Effector memory CD4-positive, alpha-beta T cell (primary cell): ENCODE measurements at regions not wholly inside any gene's neighbourhood (a gene's known extent, or its start where the extent isn't known, plus 50 kb on each side); places are given as distances from the start of the nearest gene placed in this dataset.

ENCODE experiments used
- DNase-seq, 3 donors: peaks; one replicate each; pipeline ENCODE4 v3.0.0-alpha.2; 2020
- H3K27ac ChIP-seq: 2 replicates; pipeline ENCODE4 v1.7.0; 2013; ENCODE audit warnings: mild to moderate bottlenecking, low read length, moderate library complexity; ENCODE audit not compliant: insufficient read depth, poor library complexity, severe bottlenecking
- H3K27me3 ChIP-seq: replicated peaks from 2 replicates; pipeline ENCODE4 v1.7.0; 2013; ENCODE audit warnings: mild to moderate bottlenecking, low read length; ENCODE audit not compliant: insufficient read depth, control insufficient read depth, poor library complexity, severe bottlenecking
- H3K36me3 ChIP-seq: 2 replicates; pipeline ENCODE4 v1.7.0; 2013; ENCODE audit warnings: mild to moderate bottlenecking, low read length, moderate library complexity; ENCODE audit not compliant: control insufficient read depth, insufficient read depth
- H3K4me1 ChIP-seq: 2 replicates; pipeline ENCODE4 v1.7.0; 2013; ENCODE audit warnings: low read length, mild to moderate bottlenecking; ENCODE audit not compliant: control insufficient read depth, insufficient read depth, poor library complexity, severe bottlenecking
- H3K4me3 ChIP-seq: 2 replicates; pipeline ENCODE4 v1.7.0; 2013; ENCODE audit warnings: low read length, low read depth, mild to moderate bottlenecking; ENCODE audit not compliant: insufficient read depth, poor library complexity, severe bottlenecking
- H3K9me3 ChIP-seq: 2 replicates; pipeline ENCODE4 v1.7.0; 2013; ENCODE audit warnings: mild to moderate bottlenecking, low read length, moderate library complexity; ENCODE audit not compliant: control insufficient read depth

DNA sequence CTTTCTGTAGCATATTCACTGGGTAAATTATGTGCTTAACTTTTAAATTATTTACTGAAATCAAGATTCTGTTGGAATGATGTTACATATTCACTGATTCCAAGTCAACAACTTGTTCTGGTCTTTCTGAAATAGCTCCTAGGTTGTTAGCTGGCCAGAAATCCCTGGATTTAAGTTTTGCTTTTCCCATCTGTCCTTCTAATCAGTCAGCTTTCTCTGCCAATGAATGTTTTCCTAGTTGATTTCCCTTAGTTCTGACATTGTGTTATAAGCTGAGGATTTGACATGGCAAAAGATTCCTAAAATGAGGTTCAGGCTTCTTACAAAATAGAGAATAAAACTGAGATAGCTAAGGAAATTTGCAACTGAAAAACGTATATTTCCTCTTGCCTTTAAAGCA lies 1479.6 kb downstream of the MRPL39 start:
- H3K27ac ChIP-seq = no peak overlapping the region
- DNase-seq = no peak

DNA sequence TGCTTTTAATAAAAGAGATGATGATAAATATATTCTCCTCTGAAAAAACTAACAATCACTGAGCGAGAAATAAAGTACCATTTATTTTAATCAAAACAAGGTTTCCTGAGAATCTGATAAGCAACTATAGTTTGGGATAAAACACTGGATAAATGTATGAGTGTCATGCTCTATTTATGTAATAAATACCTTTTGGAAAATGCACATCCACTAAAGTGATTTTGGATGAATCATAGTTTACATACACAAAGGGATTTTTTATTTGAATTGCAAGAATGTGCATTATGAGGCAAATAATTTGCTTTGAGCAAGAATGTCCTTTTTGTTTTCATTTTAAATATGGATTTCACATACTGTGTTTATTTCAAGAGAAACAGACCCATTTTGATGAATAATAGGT lies 1483.5 kb downstream of the MRPL39 start:
- H3K4me1 ChIP-seq = no peaks in the 10 kb centered on the region
- no peak overlapping the region for H3K4me3 ChIP-seq
- DNase-seq = no peak
- H3K36me3 ChIP-seq = no peaks in the 10 kb centered on the region
- no peaks in the 10 kb centered on the region for H3K27me3 ChIP-seq
- no peaks in the 10 kb centered on the region for H3K9me3 ChIP-seq
- H3K27ac ChIP-seq = no peak overlapping the region

More for the DNA sequence above, 1479.6 kb downstream of the MRPL39 start:
- Histone ChIP-seq H3K4me1 (no peaks in the 10 kb centered on the region), H3K4me3 (no peak overlapping the region), H3K27me3 (no peaks in the 10 kb centered on the region), H3K9me3 (no peaks in the 10 kb centered on the region), H3K36me3 (no peaks in the 10 kb centered on the region)

DNA sequence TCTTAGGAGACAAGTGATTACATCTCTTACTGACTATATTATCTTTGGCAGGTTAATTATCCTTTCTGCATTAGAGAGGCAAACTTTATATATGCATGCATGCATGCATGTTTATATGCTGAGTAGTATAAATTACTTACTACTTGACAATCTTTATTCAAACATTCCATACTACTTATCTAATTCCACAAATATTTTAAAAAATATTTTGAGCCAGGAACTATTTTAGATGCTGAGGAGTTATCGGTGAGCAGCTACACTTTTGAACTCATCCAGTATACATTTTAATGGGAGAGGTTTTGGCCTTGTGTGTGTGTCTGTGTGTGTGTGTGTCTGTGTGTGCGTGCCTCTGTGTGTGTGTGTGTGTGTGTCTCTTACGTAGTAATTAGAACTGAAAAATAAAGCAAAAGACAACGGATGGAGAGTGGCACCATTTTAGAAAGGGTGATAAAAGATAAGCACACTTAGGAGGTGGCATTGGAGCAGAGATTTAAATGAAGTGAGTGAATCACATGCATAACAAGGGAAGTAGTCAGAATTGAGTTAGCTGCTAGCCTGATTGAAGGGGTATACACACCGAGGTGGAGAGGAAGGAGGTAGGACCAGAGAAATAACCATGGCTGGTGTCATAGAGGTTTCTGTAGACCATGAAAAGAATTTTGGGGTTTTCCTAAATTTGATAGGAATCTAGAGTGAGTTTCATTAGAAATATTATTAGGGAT lies 1488.4 kb downstream of the MRPL39 start:
- H3K4me3 ChIP-seq = no peak overlapping the region
- no peaks in the 10 kb centered on the region for H3K9me3 ChIP-seq
- no peaks in the 10 kb centered on the region for H3K27me3 ChIP-seq
- H3K4me1 ChIP-seq = no peaks in the 10 kb centered on the region
- H3K36me3 ChIP-seq = no peaks in the 10 kb centered on the region
- DNase-seq = no peak
- no peak overlapping the region for H3K27ac ChIP-seq

DNA sequence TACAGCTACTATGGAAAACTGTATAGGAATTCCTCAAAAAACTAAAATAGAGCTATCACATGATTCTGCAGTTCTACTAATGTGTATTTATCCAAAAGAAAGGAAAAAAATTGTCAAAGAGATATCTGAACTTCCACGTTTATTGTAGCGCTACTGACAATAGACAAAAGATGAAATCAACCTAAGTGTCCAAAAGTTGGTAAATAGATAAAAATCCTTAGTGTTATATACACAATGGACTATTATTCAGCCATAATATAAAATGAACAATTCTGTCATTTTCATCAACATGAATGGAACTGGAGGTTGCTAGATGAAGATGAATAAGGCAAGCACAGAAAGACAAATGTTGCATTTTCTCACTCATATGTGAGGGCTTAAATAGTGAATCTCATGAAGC lies 1492.1 kb downstream of the MRPL39 start:
- DNase-seq = no peak
- H3K4me3 ChIP-seq = no peak overlapping the region

DNA sequence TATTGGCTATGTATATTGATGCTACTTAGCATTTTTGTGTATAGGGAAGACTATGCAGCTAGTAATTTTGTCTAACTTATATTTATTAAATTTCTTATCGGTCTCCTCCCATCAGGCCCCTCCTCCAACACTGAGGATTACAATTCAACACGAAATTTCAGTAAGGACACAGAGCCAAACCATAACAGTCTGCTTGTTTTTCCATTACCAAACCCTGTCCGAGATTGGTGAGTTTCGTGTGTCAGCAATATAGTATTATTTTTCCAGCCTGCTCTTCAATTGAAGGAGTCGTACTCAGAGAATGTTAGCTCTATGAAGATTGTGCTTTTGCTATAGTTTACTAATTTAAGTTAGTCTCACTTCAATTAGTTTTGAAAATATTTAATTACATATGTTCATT lies 1495.3 kb downstream of the MRPL39 start:
- DNase-seq = no peak
- H3K36me3 ChIP-seq = no peaks in the 10 kb centered on the region
- H3K27me3 ChIP-seq = no peaks in the 10 kb centered on the region
- H3K4me3 ChIP-seq = no peak overlapping the region
- H3K9me3 ChIP-seq = no peaks in the 10 kb centered on the region
- H3K27ac ChIP-seq = no peak overlapping the region
- H3K4me1 ChIP-seq = no peaks in the 10 kb centered on the region

More for the DNA sequence above, 1492.1 kb downstream of the MRPL39 start:
- Histone ChIP-seq H3K4me1 (no peaks in the 10 kb centered on the region), H3K36me3 (no peaks in the 10 kb centered on the region), H3K9me3 (no peaks in the 10 kb centered on the region), H3K27me3 (no peaks in the 10 kb centered on the region), H3K27ac (no peak overlapping the region)

DNA sequence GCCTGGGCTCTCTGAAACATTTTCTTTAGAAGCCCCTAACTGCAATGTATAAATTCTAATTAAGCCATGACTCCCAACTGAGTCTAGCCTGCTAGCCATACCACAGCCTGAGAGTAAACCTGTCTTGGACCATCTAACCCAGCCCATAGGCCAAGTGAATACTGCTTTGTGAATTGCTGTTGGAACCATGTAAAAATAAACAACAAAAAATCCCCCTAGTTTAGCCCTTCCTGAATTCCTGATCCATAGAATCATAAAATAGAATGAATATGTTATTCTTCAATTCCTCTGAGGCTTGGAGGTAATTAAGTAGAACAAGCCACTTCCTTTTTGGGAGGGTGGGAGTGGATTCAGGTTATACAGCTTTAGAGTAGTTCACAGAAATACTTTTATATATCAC lies 1496.4 kb downstream of the MRPL39 start:
- Histone ChIP-seq H3K4me1 (no peaks in the 10 kb centered on the region), H3K4me3 (no peak overlapping the region), H3K27me3 (no peaks in the 10 kb centered on the region), H3K9me3 (no peaks in the 10 kb centered on the region), H3K36me3 (no peaks in the 10 kb centered on the region), H3K27ac (no peak overlapping the region)
- DNase-seq = no peak

DNA sequence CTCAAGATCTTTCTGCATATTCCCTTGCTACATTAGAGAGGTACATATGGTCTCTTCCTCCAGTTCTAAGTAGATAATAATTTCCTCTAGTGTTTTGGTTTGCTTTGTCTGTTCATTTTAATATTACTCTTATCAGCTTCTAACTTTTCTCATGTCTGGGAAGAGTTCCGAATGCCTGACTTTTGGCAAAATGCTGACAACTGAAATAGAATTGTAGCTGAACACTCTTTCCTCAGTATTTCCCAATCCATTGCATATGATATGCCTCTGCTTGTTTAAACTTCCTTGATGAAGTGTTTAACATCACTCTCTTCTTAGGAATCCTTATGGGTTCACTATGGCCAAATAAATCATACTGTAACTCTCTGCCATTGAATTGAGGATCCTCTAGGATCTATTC lies 1510.1 kb downstream of the MRPL39 start:
- Histone ChIP-seq H3K27me3 (no peaks in the 10 kb centered on the region), H3K9me3 (no peaks in the 10 kb centered on the region), H3K4me3 (no peak overlapping the region), H3K36me3 (no peaks in the 10 kb centered on the region), H3K4me1 (no peaks in the 10 kb centered on the region), H3K27ac (no peak overlapping the region)
- no peak for DNase-seq

DNA sequence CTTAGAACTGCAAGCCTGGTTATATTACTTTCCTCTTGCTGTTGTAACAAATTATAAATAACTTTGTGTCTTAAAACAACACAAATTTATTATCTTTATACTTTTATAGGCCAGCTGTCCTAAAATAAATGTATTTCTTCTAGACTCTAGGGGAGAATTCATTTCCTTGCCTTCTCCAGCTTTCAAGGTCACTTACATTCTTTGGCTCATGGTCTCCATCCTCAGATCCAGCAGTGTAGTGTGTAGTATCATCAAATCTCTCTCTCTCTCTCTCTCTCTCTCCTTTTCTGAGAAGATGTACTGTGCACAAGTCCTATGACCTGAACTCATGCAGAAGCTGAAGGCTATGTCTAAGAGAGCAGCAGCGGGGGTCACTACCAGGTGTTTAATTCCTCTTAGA lies 1510.6 kb downstream of the MRPL39 start:
- Histone ChIP-seq H3K4me1 (no peaks in the 10 kb centered on the region), H3K4me3 (no peak overlapping the region), H3K27ac (no peak overlapping the region), H3K36me3 (no peaks in the 10 kb centered on the region), H3K9me3 (no peaks in the 10 kb centered on the region), H3K27me3 (no peaks in the 10 kb centered on the region)
- no peak for DNase-seq

DNA sequence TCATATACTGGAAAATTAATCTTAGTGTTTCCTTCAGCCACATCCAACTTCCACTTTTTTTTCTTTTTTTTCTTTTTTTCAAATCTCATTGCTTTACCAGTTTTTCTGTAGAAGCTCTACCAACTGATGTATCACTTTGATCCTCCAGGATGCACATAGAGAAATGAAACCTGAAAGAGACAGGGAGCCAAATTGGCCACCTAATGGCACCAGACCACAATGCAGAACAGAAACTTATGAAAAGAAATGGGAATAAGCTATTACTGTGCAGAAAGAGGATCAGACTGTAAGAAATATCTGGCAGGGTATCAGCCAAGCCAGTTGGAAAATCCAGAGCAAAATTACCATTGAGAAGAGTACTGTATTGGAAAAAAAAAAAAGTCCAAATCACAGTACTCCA lies 1514.2 kb downstream of the MRPL39 start:
- H3K27me3 ChIP-seq = no peaks in the 10 kb centered on the region
- no peaks in the 10 kb centered on the region for H3K9me3 ChIP-seq
- H3K36me3 ChIP-seq = no peaks in the 10 kb centered on the region
- no peak for DNase-seq
- H3K4me1 ChIP-seq = no peaks in the 10 kb centered on the region
- H3K4me3 ChIP-seq = no peak overlapping the region
- no peak overlapping the region for H3K27ac ChIP-seq

DNA sequence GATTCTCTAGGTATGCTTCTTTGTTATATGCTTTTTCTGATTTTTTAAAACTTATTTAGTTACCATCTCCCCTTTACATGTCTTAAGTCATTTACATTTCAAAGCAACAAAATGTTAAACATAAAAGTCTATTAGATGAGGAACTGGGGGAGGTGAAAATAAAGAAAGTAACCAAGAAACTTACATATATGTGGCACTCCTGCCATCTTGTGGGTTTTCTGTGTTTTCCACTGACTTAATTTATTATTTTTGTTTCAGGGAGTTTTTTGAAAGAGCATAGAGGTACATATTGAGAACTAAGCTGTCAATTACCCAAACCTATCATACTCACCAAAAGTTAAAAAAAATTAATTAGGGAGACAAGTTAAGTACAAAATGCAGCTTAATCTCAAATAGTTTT lies 1531.1 kb downstream of the MRPL39 start:
- Histone ChIP-seq H3K36me3 (no peaks in the 10 kb centered on the region), H3K27me3 (no peaks in the 10 kb centered on the region), H3K9me3 (no peaks in the 10 kb centered on the region), H3K4me3 (no peak overlapping the region), H3K4me1 (no peaks in the 10 kb centered on the region), H3K27ac (no peak overlapping the region)
- DNase-seq = no peak
